KMS-11 (cell line): ENCODE measurements at regions not wholly inside any gene's neighbourhood (a gene's known extent, or its start where the extent isn't known, plus 50 kb on each side); places are given as distances from the start of the nearest gene placed in this dataset.

Source experiments
- H2AFZ ChIP-seq: fragments of 200-600 bp; sonication (generic); 2 replicates; pipeline ENCODE4 v1.6.1; 2016; ENCODE audit warnings: antibody characterized with exemption, mixed run types, low read depth
- H3K27ac ChIP-seq: fragments of 200-600 bp; sonication (generic); 2 replicates; pipeline ENCODE4 v1.6.1; 2016; ENCODE audit warnings: mild to moderate bottlenecking, mixed run types
- H3K27me3 ChIP-seq: fragments of 200-600 bp; sonication (generic); 2 replicates; pipeline ENCODE4 v1.6.1; 2017; ENCODE audit warnings: mild to moderate bottlenecking, low read depth, mixed run types, moderate library complexity; ENCODE audit not compliant: insufficient read depth
- H3K36me3 ChIP-seq: fragments of 200-600 bp; sonication (generic); 2 replicates; pipeline ENCODE4 v1.6.1; 2017; ENCODE audit warnings: mild to moderate bottlenecking, mixed run types; ENCODE audit not compliant: insufficient read depth
- H3K4me1 ChIP-seq: fragments of 200-600 bp; sonication (generic); 2 replicates; pipeline ENCODE4 v1.6.1; 2016; ENCODE audit warnings: mild to moderate bottlenecking, low read depth, mixed run types; ENCODE audit not compliant: poor library complexity, severe bottlenecking
- H3K4me2 ChIP-seq: fragments of 200-600 bp; sonication (generic); 2 replicates; pipeline ENCODE4 v1.7.0; 2016; ENCODE audit warnings: mild to moderate bottlenecking, mixed run types
- H3K4me3 ChIP-seq: fragments of 200-600 bp; sonication (generic); IDR thresholded peaks from 2 replicates; pipeline ENCODE4 v1.6.1; 2017; ENCODE audit warnings: low read depth, low read length, mixed read lengths; ENCODE audit not compliant: insufficient read depth
- H3K79me2 ChIP-seq: fragments of 200-600 bp; sonication (generic); 2 replicates; pipeline ENCODE4 v1.6.1; 2016; ENCODE audit warnings: low read depth, mixed run types; ENCODE audit not compliant: insufficient read depth
- H3K9ac ChIP-seq: fragments of 200-600 bp; sonication (generic); 2 replicates; pipeline ENCODE4 v1.6.1; 2016; ENCODE audit warnings: mild to moderate bottlenecking, mixed run types
- H4K20me1 ChIP-seq: fragments of 200-600 bp; sonication (generic); 2 replicates; pipeline ENCODE4 v1.6.1; 2016; ENCODE audit warnings: mild to moderate bottlenecking, mixed run types; ENCODE audit not compliant: insufficient read depth
- TF ChIP-seq, protein P1 (sequence below): fragments of 200-600 bp; sonication (generic); conservative IDR thresholded peaks from 2 replicates; pipeline ENCODE4 v1.6.1; 2017; ENCODE audit warnings: low read depth, mild to moderate bottlenecking, antibody characterized with exemption, low read length, moderate library complexity, mixed read lengths

DNA sequence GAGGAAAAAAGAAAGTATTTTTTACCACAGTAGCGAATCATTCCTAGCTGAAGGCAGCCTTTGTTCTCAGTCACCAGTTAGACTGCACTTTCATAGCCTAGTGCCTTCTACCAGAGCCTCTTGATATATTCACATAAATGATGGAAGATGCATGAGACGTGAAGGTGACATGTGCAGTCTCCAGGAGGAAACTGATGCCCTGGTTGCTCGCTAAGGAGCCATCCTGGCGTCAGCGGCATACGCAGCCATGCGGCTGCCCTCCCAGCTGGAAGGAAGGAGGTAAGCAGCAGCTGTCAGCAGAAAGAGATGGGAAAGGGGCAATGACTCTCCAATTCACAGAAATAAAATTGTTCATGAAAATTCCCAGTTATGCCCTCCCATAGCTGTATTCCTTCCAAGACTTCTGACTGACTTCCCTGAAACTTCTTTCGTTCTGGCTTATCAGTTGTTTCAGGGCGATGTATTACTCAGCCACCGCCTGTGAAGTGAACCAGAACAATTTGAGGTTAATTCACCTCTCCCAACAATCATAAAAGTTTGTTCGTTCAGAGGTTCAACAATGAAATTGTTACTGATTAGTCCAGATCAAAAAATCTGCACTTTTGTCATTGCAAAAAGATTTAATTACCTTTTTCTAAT, 331.2 kb downstream of the NR2F1-AS1 start:
- no peak overlapping the region for H2AFZ ChIP-seq
- TF ChIP-seq, protein P1, sequence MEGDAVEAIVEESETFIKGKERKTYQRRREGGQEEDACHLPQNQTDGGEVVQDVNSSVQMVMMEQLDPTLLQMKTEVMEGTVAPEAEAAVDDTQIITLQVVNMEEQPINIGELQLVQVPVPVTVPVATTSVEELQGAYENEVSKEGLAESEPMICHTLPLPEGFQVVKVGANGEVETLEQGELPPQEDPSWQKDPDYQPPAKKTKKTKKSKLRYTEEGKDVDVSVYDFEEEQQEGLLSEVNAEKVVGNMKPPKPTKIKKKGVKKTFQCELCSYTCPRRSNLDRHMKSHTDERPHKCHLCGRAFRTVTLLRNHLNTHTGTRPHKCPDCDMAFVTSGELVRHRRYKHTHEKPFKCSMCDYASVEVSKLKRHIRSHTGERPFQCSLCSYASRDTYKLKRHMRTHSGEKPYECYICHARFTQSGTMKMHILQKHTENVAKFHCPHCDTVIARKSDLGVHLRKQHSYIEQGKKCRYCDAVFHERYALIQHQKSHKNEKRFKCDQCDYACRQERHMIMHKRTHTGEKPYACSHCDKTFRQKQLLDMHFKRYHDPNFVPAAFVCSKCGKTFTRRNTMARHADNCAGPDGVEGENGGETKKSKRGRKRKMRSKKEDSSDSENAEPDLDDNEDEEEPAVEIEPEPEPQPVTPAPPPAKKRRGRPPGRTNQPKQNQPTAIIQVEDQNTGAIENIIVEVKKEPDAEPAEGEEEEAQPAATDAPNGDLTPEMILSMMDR, result no peak

DNA sequence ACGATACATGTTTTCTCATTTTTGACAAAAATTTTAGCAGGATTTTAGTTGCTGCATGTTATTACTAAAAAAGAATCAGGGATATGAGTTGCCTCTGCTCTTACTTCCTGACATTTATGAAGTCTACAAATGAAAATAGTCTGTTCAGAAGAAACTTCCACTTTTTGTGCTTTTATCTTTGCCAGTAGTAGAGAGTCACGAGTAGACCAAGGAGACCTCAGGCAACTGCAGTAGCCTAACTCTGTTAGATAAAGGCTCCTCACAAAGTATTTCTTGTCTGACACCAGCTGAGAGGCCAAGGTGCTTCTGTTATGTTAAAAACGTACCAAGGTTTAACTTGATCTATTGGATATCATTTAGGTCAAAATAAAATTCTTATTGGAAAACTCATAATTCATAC, 333.9 kb downstream of the NR2F1-AS1 start:
- H3K9ac ChIP-seq, result no peak overlapping the region
- no peaks in the 10 kb centered on the region for H3K79me2 ChIP-seq
- H3K4me1 ChIP-seq, result no peaks in the 10 kb centered on the region
- H3K4me2 ChIP-seq, result no peak overlapping the region
- no peak overlapping the region for H3K27ac ChIP-seq
- H3K27me3 ChIP-seq, result no peaks in the 10 kb centered on the region
- H2AFZ ChIP-seq, result no peak overlapping the region
- no peak overlapping the region for H3K4me3 ChIP-seq
- no peaks in the 10 kb centered on the region for H4K20me1 ChIP-seq
- TF ChIP-seq, protein P1, result no peak
- H3K36me3 ChIP-seq, result no peaks in the 10 kb centered on the region

More for the DNA sequence above, 331.2 kb downstream of the NR2F1-AS1 start:
- H3K9ac ChIP-seq, result no peak overlapping the region
- no peaks in the 10 kb centered on the region for H3K4me1 ChIP-seq
- H3K36me3 ChIP-seq, result no peaks in the 10 kb centered on the region
- H3K4me2 ChIP-seq, result no peak overlapping the region
- H4K20me1 ChIP-seq, result no peaks in the 10 kb centered on the region
- no peak overlapping the region for H3K4me3 ChIP-seq
- no peaks in the 10 kb centered on the region for H3K79me2 ChIP-seq
- no peak overlapping the region for H3K27ac ChIP-seq
- H3K27me3 ChIP-seq, result no peaks in the 10 kb centered on the region

GRCh38 chr5:93246090-93246855, 334.7 kb downstream of the NR2F1-AS1 start:
- Histone ChIP-seq H3K27ac (no peak overlapping the region), H3K4me2 (no peak overlapping the region), H3K4me1 (peaks cover 3% of the 10 kb centered on the region), H2AFZ (no peak overlapping the region), H3K27me3 (no peaks in the 10 kb centered on the region), H3K9ac (no peak overlapping the region), H3K4me3 (no peak overlapping the region), H4K20me1 (no peaks in the 10 kb centered on the region), H3K79me2 (no peaks in the 10 kb centered on the region), H3K36me3 (no peaks in the 10 kb centered on the region)
- TF ChIP-seq, protein P1, result no peak

DNA sequence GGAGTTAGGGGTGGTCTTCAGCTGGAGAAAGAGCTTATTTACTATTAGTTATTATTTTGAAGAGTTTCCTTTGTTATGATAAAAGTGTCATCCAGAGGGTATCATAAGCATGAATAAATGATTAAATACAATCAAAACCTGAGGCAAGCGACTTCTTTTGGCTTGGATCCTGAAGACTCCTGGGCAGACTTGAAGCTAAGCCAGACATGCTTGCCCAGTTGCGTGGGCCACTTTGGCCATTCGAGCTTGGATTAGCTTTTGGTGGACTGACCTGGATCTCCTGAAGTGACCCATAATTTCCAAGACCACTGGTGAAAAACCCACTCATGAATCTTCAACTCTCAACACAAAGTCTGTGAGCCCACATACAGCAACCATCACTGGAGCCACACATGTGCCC, 335.8 kb downstream of the NR2F1-AS1 start:
- H3K9ac ChIP-seq, result no peak overlapping the region
- H3K36me3 ChIP-seq, result no peaks in the 10 kb centered on the region
- no peaks in the 10 kb centered on the region for H4K20me1 ChIP-seq
- H3K4me3 ChIP-seq, result no peak overlapping the region
- H3K4me2 ChIP-seq, result no peak overlapping the region
- H3K79me2 ChIP-seq, result no peaks in the 10 kb centered on the region
- no peak overlapping the region for H3K27ac ChIP-seq
- H2AFZ ChIP-seq, result no peak overlapping the region
- TF ChIP-seq, protein P1, result no peak
- peaks cover 14% of the 10 kb centered on the region for H3K4me1 ChIP-seq
- no peaks in the 10 kb centered on the region for H3K27me3 ChIP-seq
